NCI-H2227 (cell line): ENCODE measurements at regions not wholly inside any gene's neighbourhood (a gene's known extent, or its start where the extent isn't known, plus 50 kb on each side); places are given as distances from the start of the nearest gene placed in this dataset.

Source experiments
- DNase-seq: peaks from one replicate; lab custom pipeline; 2025; ENCODE audit not compliant: unreplicated experiment; lab: John Stamatoyannopoulos, UW

DNA sequence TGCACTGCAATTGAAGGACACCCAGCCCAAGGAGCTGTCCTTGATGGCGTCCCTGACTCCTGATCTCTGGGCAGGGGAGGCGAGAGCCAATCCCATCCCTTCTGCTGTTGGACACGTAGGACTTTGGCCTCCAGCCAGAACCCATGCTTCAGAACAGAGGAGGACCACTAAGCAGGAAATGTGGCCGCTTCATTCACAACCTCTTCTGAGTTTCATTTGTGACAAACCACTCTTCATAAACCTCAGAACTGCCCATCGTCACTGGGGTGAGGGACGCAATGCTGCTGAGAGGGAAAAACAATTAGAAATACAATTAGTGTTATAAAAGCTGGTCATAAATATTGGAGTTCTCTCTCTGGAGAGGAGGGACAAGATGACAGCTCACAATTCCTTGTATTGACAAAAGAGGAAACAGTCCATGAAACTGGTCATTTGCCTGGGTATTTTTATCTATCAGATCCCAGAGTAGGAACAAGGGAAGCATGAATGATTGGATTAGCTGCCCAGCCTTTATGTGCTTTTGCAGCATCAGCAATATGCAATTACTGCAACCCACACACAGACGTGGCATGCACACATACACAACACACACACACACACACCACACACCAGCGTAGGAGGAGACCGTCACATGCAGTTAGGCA lies 216.5 kb upstream of the CADM1 start:
- DNase-seq, result no peak

DNA sequence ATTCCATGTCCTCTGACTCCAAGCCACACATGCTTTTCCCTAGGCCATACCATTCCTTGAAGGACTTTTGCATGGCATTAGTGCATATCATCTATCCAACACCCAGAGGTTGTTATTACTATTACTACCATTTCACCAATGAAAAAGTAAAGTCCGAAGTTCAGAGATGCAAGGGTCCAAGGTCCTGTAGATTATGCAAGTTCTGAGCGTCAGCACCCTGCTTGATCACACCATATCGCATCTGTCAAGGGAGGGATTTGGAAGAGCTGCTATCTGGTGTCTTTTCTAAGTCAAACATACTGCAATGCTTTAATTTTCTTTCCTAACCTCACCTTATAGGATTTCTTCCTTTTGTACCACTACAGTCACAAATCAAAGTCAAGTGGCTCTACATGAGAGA lies 214.7 kb upstream of the CADM1 start:
- no peak for DNase-seq

DNA sequence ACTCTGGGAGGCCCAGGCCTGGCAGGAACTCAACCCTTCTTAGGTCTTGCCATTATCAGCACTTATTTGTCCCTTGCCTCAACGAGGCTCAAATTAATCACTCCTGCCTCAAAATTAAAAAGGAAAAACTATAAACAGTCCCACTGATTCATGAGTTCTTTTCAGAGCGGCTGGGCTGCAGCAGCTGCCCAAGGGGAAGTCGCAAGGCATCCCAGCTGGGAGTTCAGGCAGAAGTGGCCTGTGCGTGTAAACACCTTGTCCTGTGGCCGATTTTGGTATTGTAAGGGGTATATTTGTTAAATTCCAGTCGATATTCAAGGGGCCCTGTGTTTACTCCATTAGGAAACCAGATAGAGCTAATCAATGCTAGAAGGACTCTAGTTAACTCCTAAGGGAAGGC lies 213.9 kb upstream of the CADM1 start:
- DNase-seq, result no peak

DNA sequence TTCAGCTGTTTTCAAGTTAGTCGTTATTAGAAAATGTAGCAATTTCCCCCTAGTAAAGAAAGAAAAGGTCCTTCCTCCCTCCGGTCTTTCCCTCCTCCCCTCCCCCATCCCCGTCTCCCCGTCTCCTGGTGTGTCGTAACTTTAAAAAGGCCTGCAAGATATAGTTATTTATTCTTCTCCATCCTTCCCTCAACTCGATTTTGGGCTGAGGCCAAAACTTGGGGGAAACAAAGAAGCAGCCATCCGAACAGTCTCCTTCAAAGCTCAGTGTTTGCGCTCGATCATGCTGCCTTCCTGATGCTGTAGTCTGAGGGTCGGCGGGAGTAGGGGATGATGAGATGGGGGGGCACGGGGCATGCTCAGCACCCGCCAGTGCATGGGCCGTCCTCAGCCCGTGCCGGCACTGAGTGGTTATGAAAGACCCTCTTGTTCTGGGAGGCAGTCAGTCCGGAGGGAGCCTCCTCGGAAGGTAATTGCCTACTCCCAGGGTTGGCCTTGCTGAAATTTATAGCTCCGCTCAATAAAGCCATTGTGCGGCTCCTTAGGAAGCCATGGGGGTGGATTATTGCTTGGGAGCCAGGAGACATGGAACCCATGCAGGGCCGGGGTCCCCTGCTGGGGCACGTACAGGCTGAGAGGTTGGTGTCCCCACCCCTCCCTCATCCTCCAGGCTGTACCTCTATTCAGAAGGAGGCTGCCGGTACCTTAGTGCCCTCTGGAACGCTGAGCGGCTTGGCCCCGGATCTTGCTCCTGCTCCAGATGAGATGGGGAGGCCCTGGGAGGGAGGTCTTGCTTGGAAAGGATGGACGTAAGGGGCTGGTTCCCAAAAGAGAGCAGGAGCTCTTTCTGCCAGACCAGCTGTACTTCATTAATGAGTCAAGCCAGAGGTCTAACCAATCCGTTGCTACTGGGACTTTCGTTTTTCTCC lies 212.7 kb upstream of the CADM1 start:
- DNase-seq, result peak; percentile 47

DNA sequence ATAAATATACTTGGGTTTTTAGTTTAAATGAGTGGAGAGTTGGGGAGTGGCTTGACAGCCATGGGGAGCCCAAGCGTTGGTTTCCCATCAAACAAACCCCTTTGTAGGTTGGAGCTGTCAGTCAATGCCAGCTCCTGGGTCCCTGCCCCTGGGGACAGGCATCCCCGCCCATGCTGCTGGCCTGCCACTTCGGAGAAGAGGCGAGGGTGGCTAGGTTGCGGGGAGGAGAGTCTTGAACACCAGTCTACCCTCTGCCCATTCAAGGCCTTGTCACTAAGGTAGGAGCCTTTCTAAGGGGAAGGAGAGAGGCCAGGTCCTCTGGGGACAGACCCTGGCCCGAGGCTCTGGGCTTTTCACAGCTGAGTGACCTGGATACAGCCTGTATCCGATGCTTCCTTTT lies 211.9 kb upstream of the CADM1 start:
- no peak for DNase-seq

DNA sequence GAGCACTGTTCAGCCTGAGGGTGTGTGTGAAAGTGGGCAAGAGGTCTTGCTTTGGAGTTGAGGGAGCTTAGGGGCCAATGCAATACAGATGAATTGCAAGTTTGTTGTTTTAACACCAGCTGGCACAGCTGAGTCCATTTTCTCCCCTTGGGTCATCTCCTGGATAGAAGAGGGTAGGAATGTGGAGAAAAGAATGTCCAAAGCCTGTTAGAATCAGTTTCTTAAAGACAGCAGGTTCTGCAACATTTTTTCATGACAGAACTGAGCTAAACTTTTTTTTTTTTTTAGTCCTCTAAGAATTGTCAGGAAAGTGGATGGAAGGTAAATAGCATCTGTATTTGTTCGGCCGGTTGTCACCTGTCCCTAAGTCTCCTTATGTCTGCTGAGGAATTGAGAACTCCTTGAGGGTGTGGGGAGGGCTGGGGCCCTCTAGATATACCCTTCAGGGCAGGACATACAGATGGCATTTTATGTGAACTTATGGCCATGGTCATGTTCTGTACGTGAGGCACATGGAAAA lies 211.1 kb upstream of the CADM1 start:
- no peak for DNase-seq

DNA sequence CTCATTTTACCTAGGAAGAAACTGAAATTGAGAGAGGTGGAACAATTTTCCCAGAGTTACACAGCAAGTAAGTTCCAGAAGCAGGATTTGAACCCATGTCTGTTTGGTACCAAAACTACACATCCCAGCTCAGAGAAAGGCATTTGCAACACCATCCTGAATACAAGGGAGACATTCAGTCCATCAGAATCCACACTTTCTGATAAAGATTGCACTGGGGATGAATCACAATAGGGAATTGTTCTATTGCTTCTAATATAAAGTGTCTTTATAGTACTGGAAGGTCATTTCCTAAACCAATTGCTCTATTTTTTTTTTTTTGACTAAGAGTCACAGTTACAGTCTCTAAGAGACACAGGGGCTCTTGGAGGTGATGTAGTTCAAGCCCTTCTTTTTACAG lies 208.1 kb upstream of the CADM1 start:
- DNase-seq, result no peak

DNA sequence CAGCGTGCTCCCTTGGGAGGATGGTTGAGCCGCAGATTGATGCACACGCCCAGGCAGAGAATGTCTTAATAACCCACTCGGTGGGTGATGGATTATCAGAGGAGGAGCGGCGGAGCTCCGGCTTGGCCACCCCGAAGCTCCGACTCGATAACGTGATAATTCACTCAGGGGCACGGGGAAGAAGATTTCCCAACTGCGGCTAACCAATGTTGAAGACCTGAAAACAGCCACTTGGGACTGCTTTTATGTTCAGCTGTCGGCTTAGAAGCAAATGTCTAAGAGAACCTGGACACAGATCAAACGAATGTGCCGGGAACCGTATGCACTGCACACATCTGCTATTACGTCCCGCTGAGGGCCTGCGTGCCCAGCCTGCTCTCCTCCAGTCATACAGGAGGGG lies 206.8 kb upstream of the CADM1 start:
- no peak for DNase-seq

DNA sequence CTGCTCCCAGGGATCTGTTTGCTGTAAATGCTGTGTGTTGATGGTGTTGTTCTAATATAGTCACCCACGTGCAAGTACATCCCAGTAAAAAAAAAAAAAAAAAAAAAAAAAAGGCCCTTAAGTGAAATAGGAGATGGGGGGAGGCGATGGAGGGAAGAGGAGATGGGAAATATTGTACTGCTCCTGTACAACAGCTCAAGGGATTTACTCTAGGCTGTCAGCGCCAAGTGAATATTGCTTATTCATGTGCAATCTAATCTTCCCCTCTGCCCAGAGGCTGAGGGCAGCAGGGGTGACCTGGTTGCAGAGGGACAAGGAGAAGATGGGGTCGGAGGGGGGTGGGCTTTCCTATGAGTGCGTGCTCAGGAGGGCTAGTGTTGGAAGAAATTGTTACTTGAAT lies 206.2 kb upstream of the CADM1 start:
- DNase-seq, result no peak

DNA sequence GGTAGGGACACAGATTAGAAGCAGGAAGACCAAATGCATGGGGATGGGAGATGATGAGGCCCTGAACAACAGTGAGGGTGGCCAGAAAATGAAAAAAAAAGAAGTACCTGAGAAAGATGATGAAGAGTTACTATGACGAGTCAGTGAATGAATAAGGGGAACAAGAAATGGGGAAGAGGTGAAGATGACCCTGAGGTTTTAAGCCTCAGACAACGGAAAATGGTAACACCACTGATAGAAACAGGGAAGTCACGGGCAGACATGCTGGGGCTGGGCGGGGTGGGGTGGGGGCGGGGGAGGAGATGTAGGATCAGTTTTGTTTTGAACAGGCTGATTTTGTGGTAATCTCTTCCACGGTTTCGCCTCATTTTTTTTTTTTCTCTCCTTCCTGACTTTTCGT lies 205.1 kb upstream of the CADM1 start:
- DNase-seq, result no peak

DNA sequence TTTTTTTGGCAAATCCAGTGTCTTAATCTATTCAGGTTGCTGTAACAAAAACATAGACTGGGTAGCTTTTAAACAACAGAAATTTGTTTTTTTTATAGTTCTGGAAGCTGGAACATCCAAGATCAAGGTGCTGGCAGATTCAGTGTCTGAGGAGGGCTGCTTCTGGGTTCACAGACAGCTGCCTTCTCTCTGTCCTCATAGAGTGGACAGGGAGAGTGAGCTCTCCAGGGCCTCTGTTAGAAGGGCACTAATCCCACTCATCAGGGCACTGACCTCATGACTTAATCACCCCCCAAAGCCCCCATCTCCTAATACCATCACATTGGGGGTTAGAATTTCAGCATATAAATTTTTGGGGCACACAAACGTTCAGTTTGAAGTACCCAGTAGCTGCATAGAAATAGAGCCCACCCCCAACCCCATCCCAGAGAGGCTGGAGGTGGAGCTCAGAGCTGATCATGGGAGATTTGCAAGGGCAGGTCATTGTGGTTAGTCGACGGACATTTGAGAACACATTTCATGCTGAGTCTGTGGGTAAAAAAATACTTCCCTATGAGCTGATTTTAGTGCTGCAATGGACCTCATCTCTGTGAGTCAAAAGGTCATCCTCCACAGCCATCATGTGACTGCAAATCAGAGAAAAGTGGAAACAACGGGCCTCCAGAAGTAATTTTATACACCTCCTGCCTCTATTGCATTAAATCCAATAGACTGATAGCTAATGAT lies 203.1 kb upstream of the CADM1 start:
- no peak for DNase-seq

DNA sequence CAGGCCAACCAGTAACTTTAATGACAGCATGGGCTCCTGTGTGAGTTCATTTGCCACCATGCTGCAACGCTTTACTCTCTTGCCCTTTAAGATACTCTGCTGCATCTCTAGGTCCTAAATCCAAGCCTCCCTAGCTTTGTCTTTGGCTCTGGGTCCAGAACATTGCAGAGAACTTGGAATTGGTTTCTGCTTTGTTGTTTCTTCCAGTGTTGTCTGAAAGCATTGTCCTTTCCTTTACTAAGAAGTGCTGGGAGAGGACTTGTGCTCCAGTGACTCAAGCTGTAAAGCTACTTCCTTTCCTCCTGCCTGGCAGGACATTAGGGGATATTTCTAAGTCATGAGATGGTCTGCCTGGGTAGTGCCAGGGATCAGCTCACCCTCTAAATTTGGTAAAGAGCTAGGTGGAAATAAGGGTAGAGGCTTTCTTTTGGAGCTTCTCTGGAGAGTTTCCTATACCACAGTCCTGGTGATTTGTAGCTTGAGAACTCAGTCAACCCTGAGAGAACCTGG lies 202.5 kb upstream of the CADM1 start:
- no peak for DNase-seq

DNA sequence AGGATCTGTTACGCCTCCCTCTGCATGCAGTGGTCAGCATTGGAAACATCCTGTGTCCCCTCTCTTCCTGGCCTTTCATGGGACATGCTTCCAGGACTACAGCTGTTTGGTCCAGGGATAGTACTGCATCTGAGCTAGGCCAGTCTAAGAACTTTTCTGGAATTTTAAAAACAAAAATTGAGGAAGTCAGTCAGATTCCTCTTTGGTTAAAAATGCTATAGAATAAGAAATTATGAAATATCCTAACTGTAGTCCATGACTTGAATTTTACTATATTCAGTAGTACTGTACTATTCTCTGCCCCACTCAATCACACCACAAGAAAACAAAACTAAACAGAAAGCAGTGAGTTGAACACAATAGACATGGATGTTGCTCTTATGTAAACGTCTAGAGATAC lies 201.0 kb upstream of the CADM1 start:
- no peak for DNase-seq

DNA sequence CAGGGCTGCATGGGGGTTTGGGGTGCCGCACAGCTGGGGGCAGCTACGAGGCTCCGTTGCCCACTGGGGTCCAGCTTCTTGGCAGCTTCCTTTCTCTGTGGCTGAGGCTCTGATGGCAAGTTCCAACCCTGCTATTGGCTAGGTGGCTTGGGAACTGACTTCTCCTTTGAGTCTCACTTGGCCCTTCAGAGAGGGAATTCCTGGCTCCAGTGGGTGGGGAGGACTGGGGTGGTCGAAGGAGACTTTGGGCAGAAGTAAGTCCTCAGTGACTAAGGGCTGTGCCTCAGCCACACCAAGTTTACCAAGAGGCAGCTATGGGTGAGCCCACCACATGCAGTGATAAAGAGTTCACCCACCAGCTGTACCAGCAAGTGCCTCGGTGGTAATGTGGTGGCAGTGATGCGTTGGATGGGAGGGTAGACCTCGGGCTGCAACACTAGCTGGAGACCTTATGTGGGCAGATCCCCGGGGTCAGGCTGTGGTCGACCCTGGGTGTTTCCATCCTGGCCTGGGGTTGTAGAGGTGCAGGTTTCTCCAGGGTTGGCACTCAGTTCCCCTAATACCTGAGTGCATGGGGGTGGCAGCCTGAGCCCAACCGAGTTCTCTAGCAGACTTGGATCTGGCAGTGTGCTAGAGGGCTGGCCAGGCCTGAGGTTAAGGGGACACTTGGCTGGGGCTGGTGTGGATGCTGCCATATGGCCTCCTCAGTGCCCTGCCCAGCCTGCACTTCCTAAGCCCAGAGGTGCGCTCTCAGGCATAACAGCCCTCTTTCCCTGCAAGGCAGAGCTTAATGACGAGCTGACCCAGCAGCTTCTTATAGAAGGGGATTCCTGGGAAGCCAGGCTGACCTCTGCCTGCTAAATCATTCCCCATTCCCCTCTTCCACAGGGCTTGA lies 197.0 kb upstream of the CADM1 start:
- DNase-seq, result no peak

DNA sequence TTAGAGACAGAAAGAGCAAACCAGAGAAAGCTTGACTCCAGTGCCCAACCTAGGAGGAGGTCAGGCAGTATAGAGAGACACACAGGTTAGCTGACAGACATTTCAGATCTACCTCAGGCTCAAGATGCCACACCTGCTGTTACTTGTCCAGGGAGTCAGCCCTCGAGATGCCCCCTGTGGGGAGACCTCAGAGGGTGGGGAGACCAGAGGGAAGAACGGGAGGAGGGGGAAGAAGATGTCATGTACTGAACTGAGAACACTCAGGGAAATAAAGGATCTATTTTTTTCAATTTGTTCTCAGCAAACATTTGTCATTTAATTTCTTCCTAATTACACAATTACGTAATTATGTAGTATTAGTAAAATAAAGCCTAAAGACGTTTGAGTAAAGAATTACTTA lies 196.3 kb upstream of the CADM1 start:
- no peak for DNase-seq

DNA sequence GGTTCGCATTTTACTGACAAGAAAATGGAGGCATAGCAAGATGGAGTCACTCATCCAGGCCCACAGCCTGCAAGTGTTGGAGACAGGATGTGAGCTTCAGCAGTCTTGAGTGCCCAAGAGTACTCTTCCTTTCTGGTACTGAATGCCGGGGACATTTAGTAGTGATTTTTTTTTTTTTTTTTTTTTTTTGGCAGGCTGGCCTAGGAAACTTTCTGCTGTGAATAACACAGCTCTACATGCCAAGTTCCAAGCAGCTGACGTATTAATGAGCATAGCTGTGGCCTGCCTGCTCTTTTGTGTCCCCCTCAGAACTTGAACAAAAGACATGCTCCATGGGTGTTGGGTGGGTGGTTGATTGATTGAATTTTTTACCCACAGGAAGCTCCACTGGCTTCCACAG lies 195.5 kb upstream of the CADM1 start:
- DNase-seq, result no peak

DNA sequence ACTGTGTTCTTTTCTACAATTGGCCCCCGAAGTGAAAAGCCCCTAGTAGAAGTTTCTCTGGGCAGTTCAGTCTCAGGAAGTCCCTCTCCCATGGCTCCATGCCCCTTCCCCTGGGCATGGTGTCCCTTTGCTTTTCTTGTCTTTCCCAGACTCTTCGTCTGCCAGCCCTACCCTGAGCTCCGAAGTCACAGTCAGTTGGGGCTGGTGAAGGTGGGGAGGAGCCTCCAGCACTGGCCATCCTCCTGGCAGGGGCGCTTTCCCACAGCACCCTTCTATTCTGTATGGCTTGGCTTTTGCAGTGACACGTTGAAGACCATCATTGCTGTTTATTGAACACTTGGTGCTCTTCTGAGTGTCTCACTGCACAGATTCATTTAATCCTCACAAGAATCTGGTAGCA lies 195.1 kb upstream of the CADM1 start:
- no peak for DNase-seq

DNA sequence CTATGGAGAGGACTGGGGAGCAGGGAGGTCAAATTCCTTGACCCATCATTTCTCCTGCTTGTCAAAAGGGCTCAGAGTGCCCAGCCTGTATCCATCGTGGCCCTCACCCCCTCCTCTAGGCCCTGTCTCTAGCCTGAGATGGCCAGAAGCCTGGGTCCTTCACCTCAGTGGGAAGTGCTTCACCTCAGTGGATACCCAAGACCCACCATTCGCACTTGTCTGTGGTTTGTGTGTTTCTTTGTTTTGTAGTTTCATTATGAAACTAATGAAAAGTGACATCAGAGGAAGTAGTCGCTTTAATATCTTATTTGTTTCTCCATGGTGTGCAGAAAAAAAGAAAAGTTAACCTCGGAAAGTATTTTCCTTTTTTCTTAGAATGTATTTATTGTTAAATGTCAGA lies 194.0 kb upstream of the CADM1 start:
- DNase-seq, result no peak

DNA sequence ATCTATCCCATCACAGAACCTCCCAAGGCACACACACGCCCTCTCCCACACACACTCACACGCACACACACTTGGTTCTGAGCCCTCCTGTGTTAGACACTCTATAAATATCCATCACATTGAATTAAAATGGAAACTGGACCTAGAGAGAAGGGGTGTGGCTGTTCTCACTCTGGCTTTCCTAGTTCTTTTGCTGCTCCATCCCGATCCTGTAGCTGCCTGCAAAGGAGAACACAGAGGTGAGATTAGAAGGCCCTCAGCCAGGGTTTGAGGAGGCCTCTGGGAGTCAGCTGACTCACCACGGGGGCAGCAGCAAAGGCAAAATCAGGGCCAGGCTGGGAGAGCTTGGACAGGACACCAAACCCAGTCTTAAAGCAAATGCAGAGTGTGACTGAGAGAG lies 192.3 kb upstream of the CADM1 start:
- DNase-seq, result peak; percentile 22

DNA sequence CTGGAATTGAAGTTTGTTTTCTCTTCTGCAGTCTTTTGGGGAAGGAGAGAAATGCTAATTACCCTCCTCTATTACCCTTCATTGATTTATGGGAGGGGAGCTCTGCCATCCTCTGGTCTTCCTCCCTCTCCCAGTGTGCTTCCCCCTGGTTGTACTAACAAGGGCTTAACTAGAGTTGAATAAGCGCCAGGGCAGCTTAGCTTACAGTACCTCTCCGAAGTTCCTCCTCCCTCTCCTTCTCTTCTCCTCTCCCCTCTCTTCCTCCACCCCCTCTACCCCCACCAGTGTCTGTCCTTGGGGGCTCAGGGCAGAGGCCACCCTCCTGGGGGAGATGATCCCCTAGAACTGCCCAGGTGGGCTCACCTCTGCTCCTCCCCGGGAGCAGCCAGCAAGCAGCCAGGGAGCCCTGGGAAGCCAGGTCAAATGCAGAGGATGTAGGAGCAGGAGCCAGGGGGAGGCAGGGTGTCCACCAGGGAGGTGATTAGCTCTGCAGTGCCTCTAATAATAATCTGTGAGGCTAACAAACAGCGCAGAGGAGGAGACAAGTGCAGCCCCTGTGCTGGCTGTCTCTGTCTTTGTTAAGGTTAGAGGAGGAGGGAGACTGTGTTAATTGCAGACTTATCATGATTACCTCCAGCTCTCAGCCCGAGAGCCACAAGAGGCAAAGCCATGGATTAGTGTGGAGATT lies 191.6 kb upstream of the CADM1 start:
- peak; percentile 17 for DNase-seq
